Calu3 (cell line): ENCODE measurements at regions not wholly inside any gene's neighbourhood (a gene's known extent, or its start where the extent isn't known, plus 50 kb on each side); places are given as distances from the start of the nearest gene placed in this dataset.
A peak's percentile ranks its signal among the peaks of the same experiment; 100 is the strongest.
"Not testable (repeated sequence)": the region's sequence is repeated elsewhere in the genome, so short reads cannot be mapped to it uniquely, and the experiment has no call there.

Experiments used
- BruUV-seq: library from RNA; stranded (reverse); fragments of 400-500 nt; replicated peaks from 2 replicates; lab custom pipeline; 2021; lab: Mats Ljungman, UMichigan
- CTCF ChIA-PET: fragments of 300-600 bp; sonication (Branson Sonifier 250); formaldehyde crosslinking; loops from one replicate; lab custom pipeline; 2022; ENCODE audit warnings: antibody characterized with exemption; lab: Charles Lee
- DNase-seq: peaks from one replicate; pipeline ENCODE4 v3.0.0; 2022
- H3K27ac Mint-ChIP-seq: one replicate; pipeline ENCODE4 v1.8.0; 2022; ENCODE audit warnings: mixed read lengths; ENCODE audit not compliant: unreplicated experiment
- H3K27me3 Mint-ChIP-seq: one replicate; pipeline ENCODE4 v1.8.0; 2022; ENCODE audit warnings: mixed read lengths; ENCODE audit not compliant: unreplicated experiment
- H3K36me3 Mint-ChIP-seq: one replicate; pipeline ENCODE4 v1.8.0; 2022; ENCODE audit warnings: mild to moderate bottlenecking, moderate library complexity, mixed read lengths; ENCODE audit not compliant: insufficient read depth, unreplicated experiment
- H3K4me1 Mint-ChIP-seq: one replicate; pipeline ENCODE4 v1.8.0; 2022; ENCODE audit warnings: mild to moderate bottlenecking, low read depth, mixed read lengths; ENCODE audit not compliant: unreplicated experiment
- H3K4me3 Mint-ChIP-seq: one replicate; pipeline ENCODE4 v1.8.0; 2022; ENCODE audit warnings: mild to moderate bottlenecking, low read depth, moderate library complexity, mixed read lengths; ENCODE audit not compliant: unreplicated experiment
- H3K9me3 Mint-ChIP-seq: one replicate; pipeline ENCODE4 v1.8.0; 2022; ENCODE audit warnings: low read depth, mixed read lengths; ENCODE audit not compliant: unreplicated experiment
- intact Hi-C: fragments of 100-400 bp; cut with micrococcal nuclease; formaldehyde crosslinking; loops from one replicate; pipeline ENCODE4 v1.10.0; 2022; ENCODE audit not compliant: unreplicated experiment

GRCh38 chr7:150039061-150039460, 165.3 kb downstream of the ATP6V0E2 start:
- H3K4me1 Mint-ChIP-seq, H3K27ac Mint-ChIP-seq, intact Hi-C loops, H3K4me3 Mint-ChIP-seq, H3K9me3 Mint-ChIP-seq, H3K36me3 Mint-ChIP-seq, BruUV-seq, CTCF ChIA-PET, H3K27me3 Mint-ChIP-seq, DNase-seq: not testable (repeated sequence)

DNA sequence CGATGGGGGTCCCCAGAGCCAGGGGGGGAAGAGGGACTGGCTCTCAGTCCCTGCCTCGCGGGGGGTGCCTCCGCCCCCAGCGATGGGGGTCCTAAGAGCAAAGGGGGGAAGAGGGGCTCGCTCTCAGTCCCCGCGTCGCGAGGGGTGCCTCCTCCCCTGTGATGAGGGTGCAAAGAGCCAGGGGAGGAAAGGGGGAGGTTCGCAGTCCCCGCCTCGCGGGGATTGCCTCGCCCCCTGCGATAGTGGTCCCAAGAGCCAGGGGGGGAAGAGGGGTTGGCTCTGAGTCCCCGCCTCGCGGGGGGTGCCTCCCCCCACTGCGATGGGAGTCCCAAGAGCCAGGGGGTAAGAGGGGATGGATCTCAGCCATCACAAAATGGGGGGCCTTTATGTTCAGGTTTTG, 168.5 kb downstream of the ATP6V0E2 start:
- H3K4me3 Mint-ChIP-seq, H3K4me1 Mint-ChIP-seq, H3K36me3 Mint-ChIP-seq, intact Hi-C loops, BruUV-seq, H3K27me3 Mint-ChIP-seq, CTCF ChIA-PET, DNase-seq, H3K9me3 Mint-ChIP-seq, H3K27ac Mint-ChIP-seq: not testable (repeated sequence)

DNA sequence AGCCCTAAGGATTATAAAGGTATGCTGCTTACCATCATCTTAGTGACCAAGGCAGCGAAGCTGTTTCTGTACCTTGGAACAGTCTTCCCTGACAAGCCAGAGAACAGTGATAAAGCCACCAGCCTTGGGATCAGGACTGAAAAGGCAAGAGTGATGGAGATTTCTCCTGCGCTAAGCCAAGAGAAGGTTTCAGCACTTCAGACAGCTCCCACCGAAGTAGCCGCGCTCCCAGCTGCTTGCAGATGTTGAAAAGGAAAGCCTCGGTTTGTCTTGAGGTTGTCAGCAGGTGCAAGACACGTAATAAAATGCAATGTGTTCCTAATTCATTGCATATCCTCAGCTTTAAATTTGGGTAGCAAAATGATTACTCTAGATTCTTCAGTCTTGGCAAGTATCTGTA, 171.0 kb downstream of the ATP6V0E2 start:
- H3K36me3 Mint-ChIP-seq, result peaks cover 12% of the 10 kb centered on the region
- DNase-seq, H3K27me3 Mint-ChIP-seq, intact Hi-C loops, H3K4me3 Mint-ChIP-seq, CTCF ChIA-PET, BruUV-seq, H3K9me3 Mint-ChIP-seq, H3K27ac Mint-ChIP-seq: not testable (repeated sequence)
- H3K4me1 Mint-ChIP-seq, result peaks cover 15% of the 10 kb centered on the region

DNA sequence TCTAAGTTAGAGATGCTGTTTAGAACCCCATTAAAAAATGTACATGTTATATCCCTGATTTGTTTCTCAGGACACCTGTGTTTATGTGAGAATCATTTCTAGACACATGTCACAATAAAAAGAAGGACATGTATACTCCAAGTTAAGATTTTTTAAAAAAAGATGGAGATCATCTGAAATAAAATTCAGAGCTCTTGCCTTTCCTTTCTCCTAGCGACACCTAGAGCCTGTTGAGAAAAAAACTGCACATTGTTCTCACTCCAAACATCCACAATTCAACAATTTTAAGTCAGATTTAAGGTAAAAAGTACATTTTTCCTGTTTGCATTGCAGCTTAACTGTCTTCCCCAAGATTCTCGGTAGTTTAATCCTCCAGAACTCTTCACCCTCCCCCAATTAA, 171.8 kb downstream of the ATP6V0E2 start:
- intact Hi-C loops, DNase-seq, H3K4me3 Mint-ChIP-seq, H3K27me3 Mint-ChIP-seq, CTCF ChIA-PET, BruUV-seq, H3K9me3 Mint-ChIP-seq, H3K27ac Mint-ChIP-seq: not testable (repeated sequence)
- peaks cover 15% of the 10 kb centered on the region for H3K4me1 Mint-ChIP-seq
- peaks cover 12% of the 10 kb centered on the region for H3K36me3 Mint-ChIP-seq

DNA sequence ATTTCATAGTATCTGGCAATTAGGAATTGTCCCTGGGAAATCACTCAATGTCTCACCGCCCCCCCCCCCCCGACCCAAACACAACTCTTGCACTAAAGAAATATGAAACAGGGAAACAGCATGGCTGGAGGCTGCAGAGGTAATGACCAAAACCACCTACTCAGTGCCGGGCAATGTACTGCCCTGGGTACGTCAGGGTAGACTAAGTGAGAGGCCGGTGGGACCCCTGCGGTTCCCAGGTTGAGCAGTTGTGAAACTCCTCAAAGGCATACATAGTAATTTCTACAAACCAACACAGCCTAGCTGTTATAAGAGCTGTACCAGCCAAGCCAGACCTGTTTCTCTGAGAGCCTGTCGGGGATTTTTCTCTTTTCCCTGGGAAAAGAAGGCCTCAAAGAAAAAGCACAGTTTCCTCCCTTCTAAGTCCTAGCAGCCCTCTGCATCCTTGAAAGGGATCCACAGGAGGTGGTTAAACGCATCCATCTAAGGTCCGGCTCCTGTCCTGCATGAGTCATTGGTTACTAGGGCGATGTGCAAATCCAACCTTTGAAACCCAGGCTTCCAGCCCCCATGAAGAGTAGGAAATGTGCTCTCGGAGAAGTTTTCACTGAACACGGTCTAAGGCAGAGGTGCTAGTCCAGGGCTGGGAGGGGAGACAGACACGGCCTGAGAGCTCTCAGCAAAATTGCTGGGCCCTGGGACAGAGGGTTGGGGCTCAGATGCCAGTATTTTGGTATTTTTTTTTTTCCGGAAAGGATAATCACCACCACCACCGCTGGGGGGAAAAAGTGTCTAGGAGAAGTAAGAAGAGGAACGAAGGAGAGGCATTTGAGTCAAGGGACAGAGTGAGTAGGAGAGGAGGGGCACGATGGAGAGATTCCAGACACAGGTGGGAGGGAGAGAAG, 172.8 kb downstream of the ATP6V0E2 start:
- CTCF ChIA-PET, result interaction anchor here (0.6 kb wide), 1 partner anchor 320 kb away, joined by 3 read pairs; no protein-coding TSS in a partner anchor
- DNase-seq, result peak; percentile 11
- H3K27me3 Mint-ChIP-seq, H3K9me3 Mint-ChIP-seq, H3K27ac Mint-ChIP-seq, BruUV-seq, intact Hi-C loops: not testable (repeated sequence)
- Mint-ChIP-seq H3K4me3 (peak overlapping the region; percentile 71), H3K36me3 (peaks cover 12% of the 10 kb centered on the region), H3K4me1 (peaks cover 15% of the 10 kb centered on the region)

DNA sequence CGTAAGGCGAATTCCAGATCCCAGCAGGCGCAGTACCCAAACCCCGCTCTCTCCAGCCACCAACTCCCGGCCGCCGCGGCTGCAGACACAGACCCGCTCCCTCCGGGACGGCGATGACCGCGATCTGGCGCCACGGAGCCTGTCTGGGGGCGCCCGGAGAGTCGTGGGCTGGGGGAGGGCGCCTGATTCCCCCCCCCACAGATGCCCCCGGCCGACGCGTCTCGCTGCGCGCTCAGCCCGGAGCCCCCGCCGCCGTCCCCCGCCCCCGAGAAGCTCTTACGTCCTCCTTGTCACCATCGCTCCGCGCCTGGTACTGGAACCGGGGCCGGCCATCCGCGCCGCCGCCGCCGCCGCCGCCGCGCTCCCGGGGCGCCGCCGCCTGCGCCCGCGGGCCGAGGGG, 173.6 kb downstream of the ATP6V0E2 start:
- intact Hi-C loops, BruUV-seq, H3K9me3 Mint-ChIP-seq, H3K27ac Mint-ChIP-seq, H3K27me3 Mint-ChIP-seq, DNase-seq: not testable (repeated sequence)
- Mint-ChIP-seq H3K36me3 (peaks cover 12% of the 10 kb centered on the region), H3K4me3 (peak overlapping the region; percentile 71), H3K4me1 (peaks cover 15% of the 10 kb centered on the region)
- CTCF ChIA-PET, result interaction anchor here (0.6 kb wide), 1 partner anchor 320 kb away, joined by 3 read pairs; no protein-coding TSS in a partner anchor

DNA sequence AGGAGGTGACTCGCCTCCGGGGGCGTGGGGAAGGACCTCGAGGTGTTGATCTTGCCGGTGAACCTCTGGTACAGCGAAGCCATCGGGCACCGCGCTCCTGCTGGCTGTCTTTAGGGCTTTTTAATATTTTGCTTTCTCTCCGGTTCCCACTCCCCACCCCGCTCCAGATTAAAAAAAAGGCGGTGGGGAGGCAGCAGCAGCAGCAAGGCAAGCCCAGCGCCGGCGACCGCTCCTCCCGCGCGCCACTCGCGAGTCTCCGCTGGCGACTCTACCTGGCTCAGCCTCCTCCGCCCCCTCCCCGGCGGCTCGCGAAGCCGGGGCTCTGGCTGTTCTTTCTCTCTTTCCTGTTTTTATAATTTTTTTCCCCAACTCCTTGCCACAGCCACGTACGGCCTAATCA, 174.0 kb downstream of the ATP6V0E2 start:
- H3K9me3 Mint-ChIP-seq, BruUV-seq, CTCF ChIA-PET, H3K27ac Mint-ChIP-seq, H3K27me3 Mint-ChIP-seq, intact Hi-C loops: not testable (repeated sequence)
- H3K4me3 Mint-ChIP-seq, result peak overlapping the region; percentile 71
- peak; percentile 13 for DNase-seq
- H3K36me3 Mint-ChIP-seq, result peaks cover 12% of the 10 kb centered on the region
- H3K4me1 Mint-ChIP-seq, result peaks cover 15% of the 10 kb centered on the region

DNA sequence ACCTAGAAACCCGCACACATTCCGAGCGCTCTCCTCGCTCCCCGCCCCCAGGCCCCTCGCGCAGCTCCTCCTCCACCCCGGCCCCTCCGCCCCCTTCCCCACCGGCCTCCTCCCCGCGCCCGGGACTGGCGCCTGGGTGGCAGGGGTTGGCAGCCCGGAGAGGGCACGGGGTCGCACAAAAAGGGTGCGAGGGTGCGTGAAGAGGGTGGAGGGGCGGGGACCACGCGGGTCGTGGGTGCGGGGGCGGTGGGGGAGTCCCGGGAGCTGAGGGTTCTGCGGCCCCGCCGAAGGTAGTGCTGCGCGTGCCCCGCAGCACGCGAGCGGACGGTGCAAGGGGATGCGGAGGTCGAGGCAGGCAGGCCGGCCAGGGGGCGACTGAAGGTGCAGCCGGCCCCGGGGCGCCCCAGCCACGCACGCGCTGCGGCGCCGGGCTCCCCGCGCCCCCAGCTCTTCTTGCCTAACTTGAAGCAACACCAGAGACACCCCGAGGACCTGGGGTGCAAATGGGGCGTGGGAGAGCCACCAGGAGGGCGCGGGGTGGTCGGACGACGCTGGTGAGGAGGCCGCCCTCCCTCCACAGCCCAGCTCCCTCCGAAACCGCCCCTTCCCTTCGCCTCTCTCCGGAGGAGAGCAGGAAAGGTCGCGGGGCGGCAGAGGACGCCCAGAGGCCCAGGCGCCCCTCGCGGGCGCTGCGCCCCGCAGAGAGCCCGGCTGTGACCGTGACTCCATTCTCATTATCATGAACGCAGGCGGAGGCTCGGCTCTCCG, 174.7 kb downstream of the ATP6V0E2 start:
- CTCF ChIA-PET, H3K27me3 Mint-ChIP-seq, BruUV-seq, H3K9me3 Mint-ChIP-seq, DNase-seq, intact Hi-C loops, H3K27ac Mint-ChIP-seq: not testable (repeated sequence)
- peak overlapping the region; percentile 71 for H3K4me3 Mint-ChIP-seq
- H3K36me3 Mint-ChIP-seq, result peaks cover 12% of the 10 kb centered on the region
- peaks cover 15% of the 10 kb centered on the region for H3K4me1 Mint-ChIP-seq

DNA sequence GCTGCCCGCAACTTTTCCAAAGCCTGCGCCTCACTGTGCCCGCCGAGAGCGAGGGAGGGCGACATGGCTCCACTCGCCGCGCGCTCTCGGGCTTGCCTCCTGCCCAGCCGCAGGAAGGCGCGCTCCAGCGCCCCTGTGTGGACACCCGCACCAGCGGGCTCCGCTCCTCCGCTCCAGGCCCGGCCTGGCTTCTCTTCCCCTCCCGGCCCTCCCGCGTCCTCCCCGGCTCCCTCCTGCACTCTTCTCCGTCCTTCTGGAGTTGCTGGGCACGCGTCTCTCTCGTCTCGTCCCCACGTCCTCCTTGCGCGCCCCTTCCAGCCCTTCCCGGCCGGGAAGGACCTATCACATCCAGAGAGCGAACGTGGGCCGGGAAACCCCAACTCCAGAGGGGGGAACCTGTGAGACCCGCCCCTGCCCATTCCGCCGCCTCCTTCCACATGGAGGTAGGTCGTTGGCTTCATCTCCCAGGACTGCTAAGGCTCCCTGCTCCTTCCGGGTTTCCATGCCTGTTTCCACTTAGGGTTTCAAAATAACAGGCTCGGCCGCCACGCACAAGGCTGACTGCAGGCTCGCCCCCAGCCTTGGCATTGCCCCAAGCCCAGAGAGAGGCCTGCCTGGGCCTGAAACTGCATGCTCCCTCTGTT, 175.4 kb downstream of the ATP6V0E2 start:
- H3K27me3 Mint-ChIP-seq, result peaks cover 12% of the 10 kb centered on the region
- H3K36me3 Mint-ChIP-seq, result peaks cover 12% of the 10 kb centered on the region
- H3K4me3 Mint-ChIP-seq, result peak overlapping the region; percentile 71
- H3K4me1 Mint-ChIP-seq, result peaks cover 15% of the 10 kb centered on the region
- DNase-seq, result peak; percentile 9
- H3K27ac Mint-ChIP-seq, H3K9me3 Mint-ChIP-seq, intact Hi-C loops, BruUV-seq, CTCF ChIA-PET: not testable (repeated sequence)
